GM12865 (cell line): ENCODE measurements at regions not wholly inside any gene's neighbourhood (a gene's known extent, or its start where the extent isn't known, plus 50 kb on each side); places are given as distances from the start of the nearest gene placed in this dataset.

ENCODE experiments used
- DNase-seq: peaks from one replicate; pipeline ENCODE4 v3.0.0; 2010; ENCODE audit warnings: low read depth
- H3K4me3 ChIP-seq: 2 replicates; pipeline ENCODE4 v1.5.1; 2011; ENCODE audit warnings: mild to moderate bottlenecking, low read depth, low read length, control low read depth
- TF ChIP-seq, protein P1 (sequence below): IDR thresholded peaks from 2 replicates; pipeline ENCODE4 v1.5.1; 2011; ENCODE audit warnings: low read length, control low read depth, low read depth, inconsistent platforms; ENCODE audit not compliant: insufficient read depth; ENCODE audit errors: missing control alignments

GRCh38 chr1:218739426-218739825 lies 394.3 kb downstream of the TGFB2 start:
- no peak overlapping the region for H3K4me3 ChIP-seq
- TF ChIP-seq, protein P1, sequence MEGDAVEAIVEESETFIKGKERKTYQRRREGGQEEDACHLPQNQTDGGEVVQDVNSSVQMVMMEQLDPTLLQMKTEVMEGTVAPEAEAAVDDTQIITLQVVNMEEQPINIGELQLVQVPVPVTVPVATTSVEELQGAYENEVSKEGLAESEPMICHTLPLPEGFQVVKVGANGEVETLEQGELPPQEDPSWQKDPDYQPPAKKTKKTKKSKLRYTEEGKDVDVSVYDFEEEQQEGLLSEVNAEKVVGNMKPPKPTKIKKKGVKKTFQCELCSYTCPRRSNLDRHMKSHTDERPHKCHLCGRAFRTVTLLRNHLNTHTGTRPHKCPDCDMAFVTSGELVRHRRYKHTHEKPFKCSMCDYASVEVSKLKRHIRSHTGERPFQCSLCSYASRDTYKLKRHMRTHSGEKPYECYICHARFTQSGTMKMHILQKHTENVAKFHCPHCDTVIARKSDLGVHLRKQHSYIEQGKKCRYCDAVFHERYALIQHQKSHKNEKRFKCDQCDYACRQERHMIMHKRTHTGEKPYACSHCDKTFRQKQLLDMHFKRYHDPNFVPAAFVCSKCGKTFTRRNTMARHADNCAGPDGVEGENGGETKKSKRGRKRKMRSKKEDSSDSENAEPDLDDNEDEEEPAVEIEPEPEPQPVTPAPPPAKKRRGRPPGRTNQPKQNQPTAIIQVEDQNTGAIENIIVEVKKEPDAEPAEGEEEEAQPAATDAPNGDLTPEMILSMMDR = no peak
- no peak for DNase-seq

DNA sequence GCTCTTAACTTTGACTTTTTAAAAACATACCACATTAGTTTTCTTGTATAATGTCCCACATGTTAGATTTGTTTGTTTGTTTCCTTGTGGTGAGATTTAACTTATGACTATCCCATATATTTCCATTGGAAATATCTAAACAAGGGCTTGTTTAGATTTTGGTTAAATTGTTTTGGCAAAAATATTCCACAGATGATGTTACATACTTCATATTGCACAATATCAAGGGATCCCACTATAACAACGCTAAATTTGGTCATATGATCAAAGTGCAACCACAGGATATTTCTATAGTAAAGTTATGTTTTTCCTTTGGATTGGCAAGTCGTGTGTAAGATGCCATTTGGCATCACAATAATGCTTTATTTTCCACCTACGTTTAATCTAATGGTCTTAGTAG lies 396.7 kb downstream of the TGFB2 start:
- TF ChIP-seq, protein P1 = no peak
- DNase-seq = no peak

GRCh38 chr1:218742467-218743262 lies 397.5 kb downstream of the TGFB2 start:
- DNase-seq = no peak
- no peak overlapping the region for H3K4me3 ChIP-seq
- TF ChIP-seq, protein P1 = no peak

More for the DNA sequence above, 396.7 kb downstream of the TGFB2 start:
- no peak overlapping the region for H3K4me3 ChIP-seq

- DNase-seq = peak; percentile 9
- TF ChIP-seq, protein P1 = no peak
- H3K4me3 ChIP-seq = no peak overlapping the region
These were observed 398.8 kb downstream of the TGFB2 start for GRCh38 chr1:218743861-218744505.

DNA sequence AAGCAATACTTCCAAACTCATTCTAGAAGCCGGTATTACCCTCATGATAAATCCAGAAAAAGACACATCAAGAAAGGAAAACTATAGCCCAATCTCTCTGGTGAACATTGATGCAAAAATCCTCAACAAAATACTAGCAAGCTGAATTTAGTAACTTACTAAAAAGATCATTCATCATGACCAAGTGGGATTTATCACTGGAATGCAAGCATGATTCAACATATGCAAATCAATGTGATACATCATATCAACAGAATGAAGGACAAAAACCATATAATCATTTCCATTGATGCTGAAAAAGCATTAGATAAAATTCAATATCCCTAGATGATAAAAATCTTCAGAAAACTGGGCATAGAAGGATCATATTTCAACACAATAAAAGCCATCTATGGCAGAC lies 402.9 kb downstream of the TGFB2 start:
- TF ChIP-seq, protein P1 = no peak
- no peak overlapping the region for H3K4me3 ChIP-seq
- no peak for DNase-seq

DNA sequence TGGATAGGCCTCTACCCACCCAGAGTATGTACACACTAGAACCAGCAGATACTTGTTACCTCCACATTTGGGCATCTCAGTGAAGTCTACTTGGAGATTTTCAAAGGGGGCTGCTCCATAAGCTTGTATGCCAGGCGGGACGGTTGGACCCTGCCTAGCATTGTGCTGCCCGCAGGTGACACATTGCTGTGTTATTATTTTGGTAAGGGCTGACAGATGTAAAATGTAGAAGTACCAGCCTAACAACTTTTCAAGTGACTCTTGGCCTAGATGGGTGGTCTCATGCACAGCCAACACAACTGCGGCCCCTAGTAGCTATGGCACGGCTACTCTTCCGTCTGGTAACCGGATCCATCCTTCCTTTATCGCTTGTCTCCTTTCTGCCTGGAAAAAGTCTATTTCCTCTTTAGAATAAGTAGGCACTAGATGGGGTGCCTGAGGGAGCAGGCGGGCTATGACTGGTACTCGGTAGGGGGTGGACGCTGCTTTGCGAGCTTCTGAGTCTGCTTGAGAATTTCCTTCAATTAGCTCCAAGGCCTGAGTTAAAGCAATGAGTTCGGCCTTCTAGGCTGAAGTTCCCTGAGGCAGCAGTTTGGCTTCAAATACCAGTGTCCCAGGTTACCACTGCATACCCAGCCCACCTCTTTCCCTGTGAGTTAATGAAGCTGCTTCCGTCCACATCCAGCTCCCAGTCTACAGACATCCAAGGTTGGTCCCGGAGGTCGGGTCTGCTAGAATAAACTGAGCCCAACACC lies 405.3 kb downstream of the TGFB2 start:
- no peak overlapping the region for H3K4me3 ChIP-seq
- TF ChIP-seq, protein P1 = no peak
- DNase-seq = no peak
